Thyroid gland (tissue), 4 donors: ENCODE measurements at regions not wholly inside any gene's neighbourhood (a gene's known extent, or its start where the extent isn't known, plus 50 kb on each side); places are given as distances from the start of the nearest gene placed in this dataset.
A peak's percentile ranks its signal among the peaks of the same experiment; 100 is the strongest.

ENCODE experiments used
- DNase-seq, 2 donors: peaks; one replicate each; pipeline ENCODE4 v3.0.0-alpha.2; 2019
- H3K27ac ChIP-seq, 3 donors: fragments of 200-600 bp; sonication (generic); 1 replicate in 2 of 3; 2 replicates in 1 of 3; pipeline ENCODE4 v1.5.1; 2016 to 2019; ENCODE audit warnings: mild to moderate bottlenecking in 1 of 3, moderate library complexity in 1 of 3
- H3K27me3 ChIP-seq: fragments of 200-600 bp; sonication (generic); one replicate; pipeline ENCODE4 v1.5.1; 2019
- H3K36me3 ChIP-seq, 2 donors: fragments of 200-600 bp; sonication (generic); one replicate each; pipeline ENCODE4 v1.5.1; 2016 to 2019
- H3K4me1 ChIP-seq, 2 donors: fragments of 200-600 bp; sonication (generic); one replicate each; pipeline ENCODE4 v1.5.1; 2017 to 2019
- H3K4me3 ChIP-seq, 3 donors: fragments of 200-600 bp; sonication (generic); replicated peaks in 1 of 3; 1 replicate in 2 of 3; 2 replicates in 1 of 3; pipeline ENCODE4 v1.5.1; 2016; ENCODE audit warnings: mild to moderate bottlenecking in 1 of 3
- H3K9me3 ChIP-seq: fragments of 200-600 bp; sonication (generic); one replicate; pipeline ENCODE4 v1.5.1; 2017
- CTCF ChIP-seq, 6 experiments: fragments of 200-600 bp in 3 of 6; fragments of 450-650 bp in 3 of 6; sonication (generic) in 3 of 6; IDR thresholded peaks; one replicate each; pipeline ENCODE4 v1.5.1; 2016 to 2019; ENCODE audit warnings: antibody characterized with exemption in 6 of 6, mild to moderate bottlenecking in 2 of 6, inconsistent platforms in 1 of 6, moderate library complexity in 1 of 6
- POLR2A ChIP-seq, 2 donors: fragments of 450-650 bp; IDR thresholded peaks; one replicate each; pipeline ENCODE4 v1.6.1; 2017; ENCODE audit warnings: antibody characterized with exemption in 2 of 2, mild to moderate bottlenecking in 2 of 2, moderate library complexity in 1 of 2
- WGBS, 2 donors: methylation state at CpG; one replicate each; pipeline ENCODE4 v1.1.5; 2017; 5-methylcytosine and 5-hydroxymethylcytosine counted together
- intact Hi-C: fragments of 100-400 bp; cut with DNase I; formaldehyde crosslinking; loops from one replicate; pipeline ENCODE4 v1.15.1; 2023

GRCh38 chr20:53842301-53843099 is 227.9 kb downstream of the BCAS1 start:
- Histone ChIP-seq H3K27ac (peak overlapping the region in 2 of 3 donors; percentile 5 to 7), H3K36me3 (no peaks in the 10 kb centered on the region), H3K27me3 (no peaks in the 10 kb centered on the region), H3K4me3 (no peak overlapping the region), H3K9me3 (no peaks in the 10 kb centered on the region), H3K4me1 (peaks cover 12 to 22% of the 10 kb centered on the region in 2 donors)
- TF ChIP-seq CTCF (IDR thresholded peaks at IDR 0.05) = no peak
- no peak for TF ChIP-seq POLR2A (IDR thresholded peaks at IDR 0.05)
- intact Hi-C loops = no loop called here
- 94 to 97% methylated on average over 1 of the region's 1 CpG for WGBS, 2 donors
- DNase-seq = no peak

GRCh38 chr20:53841741-53842140 is 228.7 kb downstream of the BCAS1 start:
- H3K4me1 ChIP-seq = peaks cover 7 to 14% of the 10 kb centered on the region in 2 donors
- 62 to 86% methylated on average over 3 of the region's 3 CpGs for WGBS, 2 donors
- TF ChIP-seq POLR2A (IDR thresholded peaks at IDR 0.05) (no peak), CTCF (IDR thresholded peaks at IDR 0.05) (no peak)
- no peak overlapping the region for H3K4me3 ChIP-seq
- no peaks in the 10 kb centered on the region for H3K27me3 ChIP-seq
- H3K9me3 ChIP-seq = no peaks in the 10 kb centered on the region
- DNase-seq = no peak
- no peak overlapping the region for H3K27ac ChIP-seq
- intact Hi-C loops = no loop called here
- H3K36me3 ChIP-seq = no peaks in the 10 kb centered on the region

- intact Hi-C loops = no loop called here
- H3K27me3 ChIP-seq = no peaks in the 10 kb centered on the region
- H3K27ac ChIP-seq = no peak overlapping the region
- no peak for TF ChIP-seq POLR2A (IDR thresholded peaks at IDR 0.05)
- TF ChIP-seq CTCF (IDR thresholded peaks at IDR 0.05) = no peak
- no peaks in the 10 kb centered on the region for H3K9me3 ChIP-seq
- DNase-seq = no peak
- H3K4me1 ChIP-seq = peaks cover 0 to 7% of the 10 kb centered on the region in 2 donors
- no peak overlapping the region for H3K4me3 ChIP-seq
- no peaks in the 10 kb centered on the region for H3K36me3 ChIP-seq
Measured at GRCh38 chr20:53840532-53840931, 229.9 kb downstream of the BCAS1 start.

GRCh38 chr20:53839423-53840176 is 230.8 kb downstream of the BCAS1 start:
- no peak for TF ChIP-seq CTCF (IDR thresholded peaks at IDR 0.05)
- no peak for TF ChIP-seq POLR2A (IDR thresholded peaks at IDR 0.05)
- no peak for DNase-seq
- WGBS, 2 donors = 69 to 72% methylated on average over 8 of the region's 8 CpGs
- Histone ChIP-seq H3K9me3 (no peaks in the 10 kb centered on the region), H3K27ac (no peak overlapping the region), H3K27me3 (no peaks in the 10 kb centered on the region), H3K4me3 (no peak overlapping the region), H3K4me1 (peaks cover 0 to 15% of the 10 kb centered on the region in 2 donors), H3K36me3 (no peaks in the 10 kb centered on the region)
- intact Hi-C loops = no loop called here

- TF ChIP-seq POLR2A (IDR thresholded peaks at IDR 0.05) (no peak), CTCF (IDR thresholded peaks at IDR 0.05) (no peak)
- no peak for DNase-seq
- H3K36me3 ChIP-seq = no peaks in the 10 kb centered on the region
- H3K4me1 ChIP-seq = peaks cover 0 to 22% of the 10 kb centered on the region in 2 donors
- H3K27ac ChIP-seq = no peak overlapping the region
- no peak overlapping the region for H3K4me3 ChIP-seq
- intact Hi-C loops = no loop called here
- no peaks in the 10 kb centered on the region for H3K27me3 ChIP-seq
- 79 to 95% methylated on average over 14 of the region's 14 CpGs for WGBS, 2 donors
- H3K9me3 ChIP-seq = no peaks in the 10 kb centered on the region
Measured at GRCh38 chr20:53838311-53838868, 232.0 kb downstream of the BCAS1 start.
